ENCODE measurements at regions not wholly inside any gene's neighbourhood (a gene's known extent, or its start where the extent isn't known, plus 50 kb on each side); places are given as distances from the start of the nearest gene placed in this dataset.

GRCh38 chr17:36668824-36669223 is 67.4 kb downstream of the MRM1 start:
- no peak for ATAC-seq
- no TSS peak for BruUV-seq (replicated peaks)
- RAD21 ChIA-PET (ENCODE audit: low non-redundant PET in 1 of 2, low total read pairs in 2 of 2, uncharacterized antibody in 2 of 2, unreplicated experiment in 2 of 2): no interaction called here

More at GRCh38 chr17:36668824-36669223, 67.4 kb downstream of the MRM1 start:
- POLR2A ChIA-PET: no interaction called here
- H3K36me3 ChIP-seq (ENCODE audit: control insufficient read depth in 1 of 2, insufficient read depth in 2 of 2, low read length in 2 of 2): no peaks in the 10 kb centered on the region
- no peak overlapping the region for H2AFZ ChIP-seq (ENCODE audit: low read depth, low read length, poor library complexity, severe bottlenecking)
- H4K20me1 ChIP-seq (ENCODE audit: insufficient read depth): no peaks in the 10 kb centered on the region
- H3K9me2 ChIP-seq (ENCODE audit: insufficient read depth): no peaks in the 10 kb centered on the region
- no peak overlapping the region for H3K4me2 ChIP-seq (ENCODE audit: low read length)
- H3K9me3 ChIP-seq (ENCODE audit: control insufficient read depth in 1 of 2, insufficient read depth in 1 of 2, low read depth in 1 of 2, low read length in 2 of 2): no peaks in the 10 kb centered on the region
- CTCF ChIA-PET: no interaction called here
- H3K4me1 ChIP-seq (ENCODE audit: control insufficient read depth in 1 of 2, insufficient read depth in 2 of 2, low read length in 2 of 2): peaks cover 0 to 17% of the 10 kb centered on the region in 2 experiments; a peak in 2 of 4 replicates
- H3K79me2 ChIP-seq (ENCODE audit: insufficient read depth, low read length): no peaks in the 10 kb centered on the region
- H3K4me3 ChIP-seq (replicated peaks in 1 of 2; ENCODE audit: low read depth in 1 of 2, low read length in 2 of 2): no peak overlapping the region
- H3K27ac ChIP-seq (ENCODE audit: low read depth, low read length): no peak overlapping the region
- TF ChIP-seq CBX3 (IDR thresholded peaks at IDR 0.05; ENCODE audit: low read depth) (no peak), ZFX (IDR thresholded peaks at IDR 0.05) (no peak), ZNF274 (IDR thresholded peaks at IDR 0.05; ENCODE audit: low read depth, low read length) (no peak), ZBTB33 (IDR thresholded peaks at IDR 0.05; ENCODE audit: extremely low read depth, insufficient replicate concordance, low read length) (no peak), EZH2 (IDR thresholded peaks at IDR 0.05) (no peak), SP1 (IDR thresholded peaks at IDR 0.05; ENCODE audit: low read depth) (no peak), REST (IDR thresholded peaks at IDR 0.05; ENCODE audit: low read depth) (no peak), MAX (IDR thresholded peaks at IDR 0.05) (no peak), POLR2A (IDR thresholded peaks at IDR 0.05; ENCODE audit: borderline replicate concordance, extremely low read depth, insufficient read depth, insufficient read length) (no peak), ELF1 (IDR thresholded peaks at IDR 0.05; ENCODE audit: borderline replicate concordance, low read depth) (no peak), CEBPB (IDR thresholded peaks at IDR 0.05; ENCODE audit: low read depth) (no peak), ATF3 (IDR thresholded peaks at IDR 0.05) (no peak), SRF (IDR thresholded peaks at IDR 0.05; ENCODE audit: low read depth) (no peak), EZH2phosphoT487 (IDR thresholded peaks at IDR 0.05; ENCODE audit: borderline replicate concordance) (no peak), SIN3A (IDR thresholded peaks at IDR 0.05; ENCODE audit: low read depth) (no peak), FOSL1 (IDR thresholded peaks at IDR 0.05; ENCODE audit: low read depth) (no peak)
- TF ChIP-seq, protein P1, sequence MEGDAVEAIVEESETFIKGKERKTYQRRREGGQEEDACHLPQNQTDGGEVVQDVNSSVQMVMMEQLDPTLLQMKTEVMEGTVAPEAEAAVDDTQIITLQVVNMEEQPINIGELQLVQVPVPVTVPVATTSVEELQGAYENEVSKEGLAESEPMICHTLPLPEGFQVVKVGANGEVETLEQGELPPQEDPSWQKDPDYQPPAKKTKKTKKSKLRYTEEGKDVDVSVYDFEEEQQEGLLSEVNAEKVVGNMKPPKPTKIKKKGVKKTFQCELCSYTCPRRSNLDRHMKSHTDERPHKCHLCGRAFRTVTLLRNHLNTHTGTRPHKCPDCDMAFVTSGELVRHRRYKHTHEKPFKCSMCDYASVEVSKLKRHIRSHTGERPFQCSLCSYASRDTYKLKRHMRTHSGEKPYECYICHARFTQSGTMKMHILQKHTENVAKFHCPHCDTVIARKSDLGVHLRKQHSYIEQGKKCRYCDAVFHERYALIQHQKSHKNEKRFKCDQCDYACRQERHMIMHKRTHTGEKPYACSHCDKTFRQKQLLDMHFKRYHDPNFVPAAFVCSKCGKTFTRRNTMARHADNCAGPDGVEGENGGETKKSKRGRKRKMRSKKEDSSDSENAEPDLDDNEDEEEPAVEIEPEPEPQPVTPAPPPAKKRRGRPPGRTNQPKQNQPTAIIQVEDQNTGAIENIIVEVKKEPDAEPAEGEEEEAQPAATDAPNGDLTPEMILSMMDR (IDR thresholded peaks at IDR 0.05 in 2 of 3, conservative IDR thresholded peaks at IDR 0.05 in 1 of 3; ENCODE audit: borderline replicate concordance in 1 of 3, insufficient read depth in 1 of 3, low read depth in 2 of 3, low read length in 2 of 3): no peak
- intact Hi-C loops (cut with micrococcal nuclease): no loop called here
- 0 out of 2 replicates have a peak, but pooled peaks cover under 1% of the 10 kb centered on the region for H3K27me3 ChIP-seq (ENCODE audit: insufficient read depth, low read length)
- DNase-seq (ENCODE audit: low read depth, low spot score): no peak
- H3K9ac ChIP-seq (ENCODE audit: low read length): no peak overlapping the region
